ENCODE measurements at regions not wholly inside any gene's neighbourhood (a gene's known extent, or its start where the extent isn't known, plus 50 kb on each side); places are given as distances from the start of the nearest gene placed in this dataset.
"Not testable (repeated sequence)": the region's sequence is repeated elsewhere in the genome, so short reads cannot be mapped to it uniquely, and the experiment has no call there.

DNA sequence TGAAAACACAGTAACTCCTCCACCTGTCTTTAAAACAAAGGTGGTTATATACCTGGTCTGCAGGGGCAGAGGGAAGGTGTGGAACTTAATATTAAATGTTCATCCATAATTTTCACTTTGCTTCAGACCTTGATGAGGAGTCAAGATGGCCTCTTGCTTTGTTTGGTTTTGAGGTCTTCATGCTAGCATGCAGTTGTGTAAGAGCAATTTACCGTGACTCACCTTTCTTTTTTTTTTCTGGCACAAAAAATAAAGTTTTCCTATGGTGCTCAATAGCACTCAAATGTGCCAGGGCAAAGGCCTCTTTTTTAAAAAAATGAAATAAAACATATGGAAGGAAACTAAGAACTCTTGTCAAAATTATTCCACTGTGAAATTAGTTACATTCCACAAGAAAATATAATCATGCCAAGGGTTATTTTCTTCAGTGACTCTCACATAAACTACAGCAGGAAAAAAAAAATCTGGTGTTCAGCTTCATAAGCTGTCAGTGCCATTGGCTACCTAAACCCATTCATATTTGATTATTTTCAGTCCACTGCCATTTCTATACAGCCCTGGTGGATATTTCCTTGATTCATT is 128.2 kb downstream of the SLC7A11 start:
- TF ChIP-seq, protein P1, sequence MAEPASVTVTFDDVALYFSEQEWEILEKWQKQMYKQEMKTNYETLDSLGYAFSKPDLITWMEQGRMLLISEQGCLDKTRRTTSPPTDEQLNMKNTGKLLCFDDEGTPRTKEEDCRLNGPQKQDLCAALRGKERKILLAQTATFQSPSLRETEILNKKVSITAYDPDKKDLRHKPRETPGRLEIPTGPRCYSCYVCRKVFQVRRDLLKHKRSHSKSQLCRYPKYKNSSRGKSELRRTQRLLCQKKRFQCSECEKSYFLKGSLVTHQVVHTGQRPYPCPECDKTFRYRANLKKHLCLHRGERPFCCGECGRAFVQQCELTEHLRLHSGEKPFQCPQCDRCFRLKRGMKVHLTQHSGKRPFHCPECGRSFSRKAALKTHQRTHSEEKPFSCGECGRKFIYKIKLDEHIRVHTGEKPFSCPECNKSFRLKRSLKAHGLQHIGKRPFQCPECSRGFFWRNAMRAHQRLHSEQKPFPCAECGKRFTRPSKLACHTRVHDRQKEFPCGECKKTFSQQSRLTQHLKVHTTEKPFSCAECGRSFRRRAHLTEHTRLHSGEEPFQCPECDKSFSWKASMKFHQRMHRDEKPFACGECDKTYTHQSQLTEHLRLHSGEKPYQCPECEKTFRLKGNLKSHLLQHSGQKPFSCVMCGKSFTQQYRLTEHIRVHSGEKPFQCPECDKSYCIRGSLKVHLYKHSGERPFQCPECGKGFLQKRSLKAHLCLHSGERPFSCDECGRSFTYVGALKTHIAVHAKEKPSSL (CRISPR knock-in tag; conservative IDR thresholded peaks at IDR 0.05), result no peak
- TF ChIP-seq TP53 (CRISPR knock-in tag; IDR thresholded peaks at IDR 0.05), result no peak
- TF ChIP-seq MXD4 (CRISPR knock-in tag; IDR thresholded peaks at IDR 0.05; ENCODE audit: borderline replicate concordance), result no peak
- TF ChIP-seq, protein P2, sequence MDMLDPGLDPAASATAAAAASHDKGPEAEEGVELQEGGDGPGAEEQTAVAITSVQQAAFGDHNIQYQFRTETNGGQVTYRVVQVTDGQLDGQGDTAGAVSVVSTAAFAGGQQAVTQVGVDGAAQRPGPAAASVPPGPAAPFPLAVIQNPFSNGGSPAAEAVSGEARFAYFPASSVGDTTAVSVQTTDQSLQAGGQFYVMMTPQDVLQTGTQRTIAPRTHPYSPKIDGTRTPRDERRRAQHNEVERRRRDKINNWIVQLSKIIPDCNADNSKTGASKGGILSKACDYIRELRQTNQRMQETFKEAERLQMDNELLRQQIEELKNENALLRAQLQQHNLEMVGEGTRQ (CRISPR knock-in tag; IDR thresholded peaks at IDR 0.05), result no peak
- TF ChIP-seq ZNF263 (CRISPR knock-in tag; IDR thresholded peaks at IDR 0.05; ENCODE audit: low read depth), result no peak
- TF ChIP-seq, protein P3, sequence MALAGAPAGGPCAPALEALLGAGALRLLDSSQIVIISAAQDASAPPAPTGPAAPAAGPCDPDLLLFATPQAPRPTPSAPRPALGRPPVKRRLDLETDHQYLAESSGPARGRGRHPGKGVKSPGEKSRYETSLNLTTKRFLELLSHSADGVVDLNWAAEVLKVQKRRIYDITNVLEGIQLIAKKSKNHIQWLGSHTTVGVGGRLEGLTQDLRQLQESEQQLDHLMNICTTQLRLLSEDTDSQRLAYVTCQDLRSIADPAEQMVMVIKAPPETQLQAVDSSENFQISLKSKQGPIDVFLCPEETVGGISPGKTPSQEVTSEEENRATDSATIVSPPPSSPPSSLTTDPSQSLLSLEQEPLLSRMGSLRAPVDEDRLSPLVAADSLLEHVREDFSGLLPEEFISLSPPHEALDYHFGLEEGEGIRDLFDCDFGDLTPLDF (CRISPR knock-in tag; IDR thresholded peaks at IDR 0.05), result no peak
- TF ChIP-seq SOX15 (CRISPR knock-in tag; IDR thresholded peaks at IDR 0.05), result no peak
- TF ChIP-seq, protein P4, sequence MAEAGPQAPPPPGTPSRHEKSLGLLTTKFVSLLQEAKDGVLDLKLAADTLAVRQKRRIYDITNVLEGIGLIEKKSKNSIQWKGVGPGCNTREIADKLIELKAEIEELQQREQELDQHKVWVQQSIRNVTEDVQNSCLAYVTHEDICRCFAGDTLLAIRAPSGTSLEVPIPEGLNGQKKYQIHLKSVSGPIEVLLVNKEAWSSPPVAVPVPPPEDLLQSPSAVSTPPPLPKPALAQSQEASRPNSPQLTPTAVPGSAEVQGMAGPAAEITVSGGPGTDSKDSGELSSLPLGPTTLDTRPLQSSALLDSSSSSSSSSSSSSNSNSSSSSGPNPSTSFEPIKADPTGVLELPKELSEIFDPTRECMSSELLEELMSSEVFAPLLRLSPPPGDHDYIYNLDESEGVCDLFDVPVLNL (CRISPR knock-in tag; IDR thresholded peaks at IDR 0.05; ENCODE audit: borderline replicate concordance, low read depth), result no peak
- TF ChIP-seq, protein P5, sequence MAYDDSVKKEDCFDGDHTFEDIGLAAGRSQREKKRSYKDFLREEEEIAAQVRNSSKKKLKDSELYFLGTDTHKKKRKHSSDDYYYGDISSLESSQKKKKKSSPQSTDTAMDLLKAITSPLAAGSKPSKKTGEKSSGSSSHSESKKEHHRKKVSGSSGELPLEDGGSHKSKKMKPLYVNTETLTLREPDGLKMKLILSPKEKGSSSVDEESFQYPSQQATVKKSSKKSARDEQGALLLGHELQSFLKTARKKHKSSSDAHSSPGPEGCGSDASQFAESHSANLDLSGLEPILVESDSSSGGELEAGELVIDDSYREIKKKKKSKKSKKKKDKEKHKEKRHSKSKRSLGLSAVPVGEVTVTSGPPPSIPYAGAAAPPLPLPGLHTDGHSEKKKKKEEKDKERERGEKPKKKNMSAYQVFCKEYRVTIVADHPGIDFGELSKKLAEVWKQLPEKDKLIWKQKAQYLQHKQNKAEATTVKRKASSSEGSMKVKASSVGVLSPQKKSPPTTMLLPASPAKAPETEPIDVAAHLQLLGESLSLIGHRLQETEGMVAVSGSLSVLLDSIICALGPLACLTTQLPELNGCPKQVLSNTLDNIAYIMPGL (CRISPR knock-in tag; IDR thresholded peaks at IDR 0.05), result no peak
- TF ChIP-seq, protein P6, sequence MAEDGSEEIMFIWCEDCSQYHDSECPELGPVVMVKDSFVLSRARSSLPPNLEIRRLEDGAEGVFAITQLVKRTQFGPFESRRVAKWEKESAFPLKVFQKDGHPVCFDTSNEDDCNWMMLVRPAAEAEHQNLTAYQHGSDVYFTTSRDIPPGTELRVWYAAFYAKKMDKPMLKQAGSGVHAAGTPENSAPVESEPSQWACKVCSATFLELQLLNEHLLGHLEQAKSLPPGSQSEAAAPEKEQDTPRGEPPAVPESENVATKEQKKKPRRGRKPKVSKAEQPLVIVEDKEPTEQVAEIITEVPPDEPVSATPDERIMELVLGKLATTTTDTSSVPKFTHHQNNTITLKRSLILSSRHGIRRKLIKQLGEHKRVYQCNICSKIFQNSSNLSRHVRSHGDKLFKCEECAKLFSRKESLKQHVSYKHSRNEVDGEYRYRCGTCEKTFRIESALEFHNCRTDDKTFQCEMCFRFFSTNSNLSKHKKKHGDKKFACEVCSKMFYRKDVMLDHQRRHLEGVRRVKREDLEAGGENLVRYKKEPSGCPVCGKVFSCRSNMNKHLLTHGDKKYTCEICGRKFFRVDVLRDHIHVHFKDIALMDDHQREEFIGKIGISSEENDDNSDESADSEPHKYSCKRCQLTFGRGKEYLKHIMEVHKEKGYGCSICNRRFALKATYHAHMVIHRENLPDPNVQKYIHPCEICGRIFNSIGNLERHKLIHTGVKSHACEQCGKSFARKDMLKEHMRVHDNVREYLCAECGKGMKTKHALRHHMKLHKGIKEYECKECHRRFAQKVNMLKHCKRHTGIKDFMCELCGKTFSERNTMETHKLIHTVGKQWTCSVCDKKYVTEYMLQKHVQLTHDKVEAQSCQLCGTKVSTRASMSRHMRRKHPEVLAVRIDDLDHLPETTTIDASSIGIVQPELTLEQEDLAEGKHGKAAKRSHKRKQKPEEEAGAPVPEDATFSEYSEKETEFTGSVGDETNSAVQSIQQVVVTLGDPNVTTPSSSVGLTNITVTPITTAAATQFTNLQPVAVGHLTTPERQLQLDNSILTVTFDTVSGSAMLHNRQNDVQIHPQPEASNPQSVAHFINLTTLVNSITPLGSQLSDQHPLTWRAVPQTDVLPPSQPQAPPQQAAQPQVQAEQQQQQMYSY (CRISPR knock-in tag; IDR thresholded peaks at IDR 0.05), result no peak
- TF ChIP-seq, protein P7, sequence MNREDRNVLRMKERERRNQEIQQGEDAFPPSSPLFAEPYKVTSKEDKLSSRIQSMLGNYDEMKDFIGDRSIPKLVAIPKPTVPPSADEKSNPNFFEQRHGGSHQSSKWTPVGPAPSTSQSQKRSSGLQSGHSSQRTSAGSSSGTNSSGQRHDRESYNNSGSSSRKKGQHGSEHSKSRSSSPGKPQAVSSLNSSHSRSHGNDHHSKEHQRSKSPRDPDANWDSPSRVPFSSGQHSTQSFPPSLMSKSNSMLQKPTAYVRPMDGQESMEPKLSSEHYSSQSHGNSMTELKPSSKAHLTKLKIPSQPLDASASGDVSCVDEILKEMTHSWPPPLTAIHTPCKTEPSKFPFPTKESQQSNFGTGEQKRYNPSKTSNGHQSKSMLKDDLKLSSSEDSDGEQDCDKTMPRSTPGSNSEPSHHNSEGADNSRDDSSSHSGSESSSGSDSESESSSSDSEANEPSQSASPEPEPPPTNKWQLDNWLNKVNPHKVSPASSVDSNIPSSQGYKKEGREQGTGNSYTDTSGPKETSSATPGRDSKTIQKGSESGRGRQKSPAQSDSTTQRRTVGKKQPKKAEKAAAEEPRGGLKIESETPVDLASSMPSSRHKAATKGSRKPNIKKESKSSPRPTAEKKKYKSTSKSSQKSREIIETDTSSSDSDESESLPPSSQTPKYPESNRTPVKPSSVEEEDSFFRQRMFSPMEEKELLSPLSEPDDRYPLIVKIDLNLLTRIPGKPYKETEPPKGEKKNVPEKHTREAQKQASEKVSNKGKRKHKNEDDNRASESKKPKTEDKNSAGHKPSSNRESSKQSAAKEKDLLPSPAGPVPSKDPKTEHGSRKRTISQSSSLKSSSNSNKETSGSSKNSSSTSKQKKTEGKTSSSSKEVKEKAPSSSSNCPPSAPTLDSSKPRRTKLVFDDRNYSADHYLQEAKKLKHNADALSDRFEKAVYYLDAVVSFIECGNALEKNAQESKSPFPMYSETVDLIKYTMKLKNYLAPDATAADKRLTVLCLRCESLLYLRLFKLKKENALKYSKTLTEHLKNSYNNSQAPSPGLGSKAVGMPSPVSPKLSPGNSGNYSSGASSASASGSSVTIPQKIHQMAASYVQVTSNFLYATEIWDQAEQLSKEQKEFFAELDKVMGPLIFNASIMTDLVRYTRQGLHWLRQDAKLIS (CRISPR knock-in tag; IDR thresholded peaks at IDR 0.05; ENCODE audit: borderline replicate concordance), result no peak
- TF ChIP-seq CREM (CRISPR knock-in tag; IDR thresholded peaks at IDR 0.05), result no peak
- no peak for TF ChIP-seq ESRRA (CRISPR knock-in tag; IDR thresholded peaks at IDR 0.05; ENCODE audit: borderline replicate concordance)
- H3K4me3 Mint-ChIP-seq, result no peak overlapping the region
- peaks cover 10% of the 10 kb centered on the region for H3K36me3 Mint-ChIP-seq
- H3K27ac Mint-ChIP-seq, result peak overlapping the region; percentile 39; the same call in 1 of the 2 replicates
- H3K4me1 Mint-ChIP-seq, result peaks cover 52% of the 10 kb centered on the region
- H3K27me3 Mint-ChIP-seq (ENCODE audit: low read depth), result no peaks in the 10 kb centered on the region
- CTCF ChIA-PET, result interaction anchor here (1.5 kb wide), 1 partner anchor 23 kb away, joined by 4 read pairs; no protein-coding TSS in a partner anchor
- POLR2A ChIA-PET, result no interaction called here
- no peak for ATAC-seq
- H3K9me3 Mint-ChIP-seq, result peaks cover 9% of the 10 kb centered on the region
- DNase-seq (ENCODE audit: low spot score), result no peak

DNA sequence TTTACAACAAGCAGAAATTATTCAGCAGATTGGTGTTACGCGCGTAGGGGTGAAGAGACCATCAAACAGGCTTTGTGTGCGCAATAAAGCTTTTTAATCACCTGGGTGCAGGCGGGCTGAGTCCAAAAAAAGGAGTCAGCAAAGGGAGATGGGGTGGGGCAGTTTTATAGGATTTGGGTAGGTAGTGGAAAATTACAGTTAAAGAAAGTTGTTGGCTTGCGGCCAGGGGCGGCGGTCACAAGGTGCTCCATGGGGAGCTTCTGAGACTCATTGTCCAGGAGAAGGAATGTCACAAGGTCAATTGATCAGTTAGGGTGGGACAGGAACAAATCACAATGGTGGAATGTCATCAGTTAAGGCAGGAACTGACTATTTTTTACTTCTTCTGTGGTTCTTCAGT is 129.3 kb downstream of the SLC7A11 start:
- ATAC-seq; POLR2A ChIA-PET; H3K27me3 Mint-ChIP-seq (ENCODE audit: low read depth): not testable (repeated sequence)
- CTCF ChIA-PET, result interaction anchor here (0.7 kb wide), 1 partner anchor 22 kb away, joined by 3 read pairs; no protein-coding TSS in a partner anchor
- peak; percentile 32 for DNase-seq (ENCODE audit: low spot score)
- Mint-ChIP-seq H3K4me3 (peak overlapping the region; percentile 41), H3K36me3 (peaks cover 20% of the 10 kb centered on the region), H3K27ac (peak overlapping the region; percentile 98), H3K4me1 (peaks cover 54% of the 10 kb centered on the region), H3K9me3 (peaks cover 18% of the 10 kb centered on the region)
